Posterior cingulate gyrus (tissue), 11 donors: ENCODE measurements at regions not wholly inside any gene's neighbourhood (a gene's known extent, or its start where the extent isn't known, plus 50 kb on each side); places are given as distances from the start of the nearest gene placed in this dataset.

Source experiments
- DNase-seq, 10 donors: peaks; one replicate each; pipeline versions ENCODE4 v3.0.0 to v3.0.0-alpha.2; 2020 to 2021; ENCODE audit warnings: mixed read lengths in 3 of 10
- intact Hi-C: fragments of 100-400 bp; cut with DNase I; formaldehyde crosslinking; loops from one replicate; pipeline ENCODE4 v1.15.1; 2023

DNA sequence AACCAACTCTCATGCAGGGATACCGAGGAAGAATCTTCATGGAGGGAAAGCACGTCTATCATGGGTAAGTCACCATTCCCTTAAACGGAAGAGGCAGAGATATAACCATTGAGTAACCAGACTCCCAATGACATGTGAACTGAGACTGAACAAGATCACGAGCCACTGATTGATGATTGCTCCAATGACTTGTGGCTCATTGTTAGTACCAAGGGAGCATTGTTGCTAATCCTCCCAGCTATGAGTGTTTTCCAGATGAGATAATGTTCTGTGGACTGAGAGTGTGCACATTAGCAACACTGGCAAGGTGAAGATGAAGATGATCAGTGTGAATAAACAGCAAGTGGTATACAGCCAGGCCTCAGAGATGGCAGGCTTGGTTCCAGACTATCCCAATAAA lies 219.2 kb upstream of the MAP3K1 start:
- intact Hi-C loops = no loop called here

DNA sequence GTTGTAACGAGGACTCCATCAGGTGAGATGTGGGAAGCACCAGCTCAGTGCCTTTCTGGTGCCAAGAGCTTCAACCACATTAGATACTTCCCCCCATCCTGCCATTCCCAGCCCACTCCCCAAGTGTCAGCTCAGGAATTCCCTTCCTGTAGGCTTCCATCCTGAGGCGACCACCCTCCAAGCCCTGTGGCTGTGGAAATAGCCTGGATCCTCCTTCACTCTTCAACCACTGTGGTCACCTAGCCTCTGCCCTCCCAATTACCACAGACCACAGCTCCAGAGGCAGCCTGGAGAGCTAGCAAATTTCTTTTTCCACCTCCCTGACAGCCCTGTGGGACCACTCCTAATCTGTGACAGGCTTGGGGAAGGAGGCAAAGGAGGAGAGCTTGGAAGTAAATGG lies 219.8 kb upstream of the MAP3K1 start:
- DNase-seq = no peak
- intact Hi-C loops = no loop called here

More for the DNA sequence above, 219.2 kb upstream of the MAP3K1 start:
- no peak for DNase-seq

DNA sequence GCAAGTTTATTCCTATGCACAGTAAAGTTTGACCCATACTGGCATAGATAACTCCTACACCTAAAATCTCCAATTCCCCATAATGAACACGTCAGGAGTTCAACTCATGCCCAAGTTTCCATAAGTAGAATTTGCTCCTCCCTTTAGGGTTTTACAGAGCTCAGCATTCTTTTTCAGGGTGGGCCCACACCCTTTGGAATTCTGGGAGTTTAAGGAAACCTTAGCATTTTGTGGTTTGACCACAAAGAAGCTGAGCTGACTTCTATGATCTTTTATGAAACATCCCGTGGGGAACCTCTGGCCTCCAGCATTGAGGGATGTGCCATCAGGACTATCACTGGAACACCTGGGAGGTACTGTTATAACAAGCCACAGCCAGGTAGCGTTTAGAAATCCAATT lies 220.6 kb upstream of the MAP3K1 start:
- intact Hi-C loops = no loop called here
- DNase-seq = no peak

DNA sequence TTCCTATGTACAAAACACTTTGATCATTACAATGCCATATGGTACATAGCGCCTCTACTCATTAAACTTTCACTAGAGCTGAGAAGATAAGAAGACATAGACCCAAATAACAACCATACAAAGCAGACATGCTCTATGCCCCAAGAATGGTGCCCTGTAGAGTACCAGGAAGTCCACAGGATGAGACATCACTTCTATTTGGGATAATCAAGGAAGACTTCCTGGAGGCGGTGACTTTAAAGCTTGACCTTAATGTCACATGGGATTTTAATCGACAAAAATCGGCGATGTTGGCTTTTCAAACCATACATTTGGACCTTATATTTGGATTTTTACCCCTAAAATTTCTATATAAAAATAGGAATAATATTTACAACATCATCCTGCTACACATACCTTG lies 224.3 kb upstream of the MAP3K1 start:
- no peak for DNase-seq
- intact Hi-C loops = no loop called here

DNA sequence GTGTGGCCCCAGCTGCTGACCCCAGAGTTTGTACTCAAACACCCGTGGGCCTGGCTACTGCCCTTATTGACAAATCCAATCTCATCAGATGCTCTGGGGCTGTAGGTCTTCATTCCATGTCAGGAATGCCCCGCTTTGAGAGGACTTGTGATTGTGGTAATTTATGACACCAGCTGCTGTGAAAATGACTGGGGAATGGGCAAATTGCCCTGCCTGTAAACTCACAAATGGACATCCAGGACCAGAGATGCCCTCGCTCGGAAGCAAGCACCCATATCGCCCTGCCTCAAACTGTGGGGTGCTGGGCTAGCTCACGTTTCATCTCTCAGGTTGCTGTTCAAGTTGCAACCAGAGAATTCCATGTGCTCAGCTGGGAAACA lies 225.9 kb upstream of the MAP3K1 start:
- DNase-seq = no peak
- intact Hi-C loops = no loop called here

DNA sequence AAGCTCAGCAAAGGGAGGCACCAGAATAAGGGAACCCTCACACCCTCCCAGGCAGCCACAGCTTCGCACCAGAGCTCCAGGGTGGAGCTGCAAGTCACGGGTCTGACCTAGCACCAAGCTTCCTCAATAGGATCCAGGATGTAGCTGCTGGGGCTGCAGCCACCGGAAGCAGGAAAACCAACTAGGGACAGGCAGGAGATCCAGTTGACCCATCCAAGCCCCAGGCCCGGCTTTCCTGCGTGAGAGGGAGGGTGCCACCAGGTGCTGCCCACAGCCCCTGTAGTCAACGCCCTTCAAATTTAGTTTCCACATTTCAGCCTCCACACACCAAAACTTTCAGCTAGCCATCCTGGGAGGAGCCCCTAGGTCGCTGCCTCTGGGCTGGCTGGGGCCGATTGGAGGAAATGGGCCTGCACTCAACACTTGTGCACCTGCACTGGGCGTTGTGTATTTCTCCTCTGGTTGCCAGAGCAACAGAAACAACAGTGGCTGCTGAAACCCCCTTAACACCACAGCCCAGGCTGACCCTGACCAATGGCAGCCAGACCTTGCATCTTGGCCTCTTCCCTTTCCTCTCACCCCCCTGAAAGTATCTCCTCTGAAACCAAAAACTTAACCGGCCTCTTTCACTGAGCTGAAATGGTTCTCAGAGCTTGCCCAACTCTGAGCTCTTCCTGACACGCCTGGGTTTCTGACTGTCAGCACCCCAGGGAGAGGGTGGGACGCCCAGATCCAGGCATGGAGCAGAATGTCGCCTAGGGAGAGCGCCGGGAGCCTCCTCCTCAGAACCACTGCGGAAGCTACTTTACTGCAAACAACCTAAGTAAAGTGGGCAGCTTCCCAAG lies 226.5 kb upstream of the MAP3K1 start:
- intact Hi-C loops = no loop called here
- DNase-seq = peak in 1 of 10 donors; percentile 82

DNA sequence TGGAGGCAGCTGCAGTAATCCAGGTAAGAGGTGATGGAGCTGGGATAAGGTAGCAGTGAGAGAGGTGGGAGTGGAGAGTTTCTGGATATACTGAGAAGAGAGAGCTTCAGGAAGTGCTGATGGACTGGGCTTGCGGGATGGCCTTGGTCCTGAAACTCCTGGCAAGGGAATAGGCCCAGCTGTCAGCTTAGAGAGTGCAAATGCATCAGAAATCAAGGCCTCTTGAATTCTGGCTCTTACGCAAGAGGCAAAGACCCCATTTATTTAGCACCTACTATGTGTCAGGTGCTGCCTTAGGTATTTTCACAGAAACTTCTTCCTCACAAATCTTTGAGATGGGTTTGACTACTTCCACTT lies 227.2 kb upstream of the MAP3K1 start:
- no peak for DNase-seq
- intact Hi-C loops = no loop called here

DNA sequence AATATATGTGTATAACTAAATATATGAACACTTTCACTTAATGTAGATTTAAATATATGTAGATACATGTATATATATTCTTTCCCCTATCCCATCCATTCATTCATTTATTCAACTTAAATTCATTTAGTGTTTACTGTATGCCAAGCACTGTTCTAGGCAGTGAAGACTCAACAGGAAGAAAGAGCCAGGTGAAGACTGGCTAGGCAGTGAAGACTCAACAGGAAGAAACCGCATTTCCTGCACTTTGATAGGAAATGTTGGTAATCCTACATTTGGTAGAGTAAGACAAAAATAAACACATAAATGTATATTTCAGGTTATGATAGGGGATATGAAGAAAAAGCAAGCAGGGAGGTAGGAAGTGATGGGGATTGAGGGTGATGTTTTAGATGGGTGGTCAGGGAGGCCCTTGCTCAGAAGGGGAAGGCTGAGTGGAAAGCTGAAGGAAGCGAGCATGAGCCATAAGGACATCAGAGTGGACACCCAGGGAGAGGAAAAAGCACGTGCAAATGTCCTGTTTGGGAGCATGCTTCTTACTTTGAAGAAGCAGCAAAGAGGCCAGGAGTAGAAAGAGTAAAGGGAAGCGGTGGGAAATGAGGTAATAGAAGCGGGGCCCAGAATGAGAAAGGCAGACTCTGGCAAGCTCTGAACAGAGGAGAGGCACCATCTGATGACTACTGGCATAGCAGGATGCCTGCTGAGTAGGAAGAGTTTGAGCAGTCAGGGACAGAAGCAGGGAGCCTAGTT lies 227.8 kb upstream of the MAP3K1 start:
- DNase-seq = no peak
- intact Hi-C loops = no loop called here

DNA sequence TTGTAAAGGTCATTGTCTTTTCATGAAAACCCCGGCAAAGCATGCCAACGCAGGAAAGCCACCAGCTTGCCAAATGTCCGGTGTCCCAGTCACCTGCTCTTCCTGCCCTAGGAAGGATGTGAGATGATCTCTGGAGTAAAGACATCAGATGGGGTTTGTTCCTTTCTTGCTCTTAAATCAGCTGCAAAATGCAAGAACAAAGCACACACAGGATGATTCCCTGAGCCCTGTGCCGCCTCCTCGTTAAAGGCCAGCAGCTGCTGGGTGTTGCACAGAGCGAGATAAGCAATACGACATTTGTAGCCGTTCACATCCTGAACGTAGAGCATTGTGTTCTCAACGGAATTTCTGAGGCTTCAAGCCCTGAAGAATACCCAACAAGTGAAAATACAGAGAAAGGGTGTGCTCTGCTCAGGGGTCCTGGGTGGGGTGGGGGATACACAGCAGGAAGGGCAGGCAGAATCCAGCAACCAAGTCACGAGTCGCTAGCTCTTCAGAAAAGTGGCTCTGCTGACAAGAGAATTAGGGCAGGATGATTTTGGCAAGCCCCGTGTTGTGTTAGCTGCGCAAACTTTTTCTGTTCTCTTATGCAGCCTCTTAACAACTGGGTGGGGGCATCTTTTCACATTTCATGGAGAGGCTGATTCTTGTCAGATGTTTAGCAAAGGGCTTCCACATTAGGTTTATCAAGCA lies 229.2 kb upstream of the MAP3K1 start:
- intact Hi-C loops = no loop called here
- DNase-seq = no peak

DNA sequence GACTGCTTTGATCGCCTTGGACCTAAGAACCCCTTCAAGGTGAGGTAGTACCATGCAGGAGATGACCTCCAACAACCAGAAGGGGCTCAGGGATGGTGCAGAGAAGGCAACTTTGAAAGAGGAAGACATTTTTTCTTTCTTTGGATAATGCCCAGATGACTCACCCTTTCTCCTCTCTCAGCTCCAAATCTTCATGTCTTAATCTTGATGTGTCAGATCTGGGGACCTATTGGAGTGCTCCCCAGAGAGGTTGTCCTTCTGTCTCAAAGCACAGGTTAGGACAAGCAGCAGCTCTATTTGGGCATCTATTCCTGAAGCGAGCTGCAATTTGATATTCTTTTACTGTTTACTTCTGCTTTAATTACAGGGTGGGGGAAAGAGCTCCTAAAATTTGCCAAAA lies 229.9 kb upstream of the MAP3K1 start:
- intact Hi-C loops = no loop called here
- DNase-seq = no peak

DNA sequence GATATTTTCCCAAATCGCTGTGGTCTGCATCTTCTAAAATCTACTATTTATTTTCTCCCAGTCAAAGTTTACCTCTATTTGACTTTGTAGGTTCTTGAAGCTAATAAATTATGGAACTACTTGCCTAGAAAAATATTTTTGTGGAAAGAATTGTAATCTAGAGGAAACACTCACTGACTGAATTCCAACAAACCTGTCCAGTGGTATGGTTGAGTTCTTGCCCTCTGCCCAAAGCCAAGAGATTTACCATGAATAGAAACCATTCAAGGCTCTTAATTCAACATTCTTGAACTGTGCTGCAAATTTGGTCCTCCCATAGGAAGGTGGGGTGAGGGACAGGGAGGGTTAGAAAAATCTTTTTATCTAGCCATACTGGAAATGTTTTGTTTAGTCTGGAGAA lies 233.9 kb upstream of the MAP3K1 start:
- no peak for DNase-seq
- intact Hi-C loops = no loop called here

DNA sequence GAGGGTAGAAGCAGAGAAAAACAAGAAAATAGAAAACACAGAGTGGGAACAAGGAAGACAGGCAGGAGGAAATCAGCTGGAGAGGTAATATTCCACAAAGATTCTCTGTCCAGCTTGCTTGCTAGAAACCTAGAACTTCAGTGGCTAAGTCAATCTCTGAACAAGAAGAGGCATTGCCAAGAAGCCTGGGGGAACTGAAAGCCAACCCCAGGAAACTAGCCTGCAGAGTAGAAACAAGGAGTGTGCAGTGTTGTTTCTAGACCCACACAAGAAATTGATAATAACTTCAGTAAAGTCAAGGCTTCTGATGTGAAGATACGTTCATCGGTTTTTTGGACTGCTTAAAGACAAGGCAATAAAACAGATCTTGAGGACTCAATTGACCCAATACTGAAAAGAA lies 234.5 kb upstream of the MAP3K1 start:
- intact Hi-C loops = no loop called here
- DNase-seq = no peak

DNA sequence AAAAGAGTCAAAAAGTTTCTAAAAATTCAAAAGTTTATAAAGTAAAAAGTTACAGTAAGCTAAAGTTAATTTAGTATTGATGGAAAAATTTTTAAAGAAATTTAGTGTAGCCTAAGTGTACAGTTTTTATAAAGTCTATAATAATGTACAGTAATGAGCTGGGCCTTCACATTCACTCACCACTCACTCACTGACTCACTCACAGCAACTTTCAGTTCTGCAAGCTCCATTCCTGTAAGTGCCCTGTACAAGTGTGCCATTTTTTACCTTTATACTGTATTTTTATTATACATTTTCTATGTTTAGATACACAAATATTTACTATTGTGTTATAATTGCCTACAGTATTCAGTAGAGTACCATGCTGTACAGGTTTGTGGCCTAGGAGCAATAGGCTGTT lies 239.5 kb upstream of the MAP3K1 start:
- intact Hi-C loops = no loop called here

DNA sequence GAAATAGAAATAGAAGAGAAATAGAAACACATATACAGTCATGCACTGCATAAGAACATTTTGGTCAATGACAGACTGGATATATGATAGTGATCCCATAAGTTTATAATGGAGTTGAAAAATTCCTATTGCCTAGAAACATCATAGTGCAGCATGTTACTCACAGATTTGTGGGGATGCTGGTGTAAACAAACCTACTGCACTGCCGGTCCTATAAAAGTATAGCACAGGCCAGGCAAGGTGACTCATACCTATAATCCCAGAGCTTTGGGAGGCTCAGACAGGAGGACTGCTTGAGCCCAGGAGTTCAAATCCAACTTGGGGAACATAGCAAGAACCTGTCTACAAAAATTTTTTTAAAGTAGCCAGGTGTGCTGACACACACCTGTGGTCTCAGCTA lies 240.6 kb upstream of the MAP3K1 start:
- DNase-seq = no peak
- intact Hi-C loops = no loop called here

More for the DNA sequence above, 239.5 kb upstream of the MAP3K1 start:
- DNase-seq = no peak

DNA sequence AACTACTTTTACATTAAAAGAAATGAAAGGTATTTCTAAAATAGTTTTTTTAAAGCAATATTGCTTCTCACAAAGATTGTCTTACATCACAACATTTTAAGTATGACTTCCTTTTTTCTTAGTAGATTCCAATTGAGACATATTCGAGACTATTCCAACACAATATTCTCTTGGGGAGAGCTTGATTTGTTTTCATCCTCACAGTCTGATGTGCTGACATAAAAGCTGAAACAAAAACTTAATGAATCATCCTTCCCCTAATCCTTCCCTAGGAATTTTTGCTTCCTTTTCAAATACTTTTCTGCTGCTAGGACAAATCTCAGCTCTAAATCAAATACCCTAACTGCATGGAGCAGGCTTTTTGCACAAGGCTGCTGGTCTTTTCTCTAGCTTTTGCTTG lies 245.8 kb upstream of the MAP3K1 start:
- intact Hi-C loops = no loop called here
- DNase-seq = no peak

DNA sequence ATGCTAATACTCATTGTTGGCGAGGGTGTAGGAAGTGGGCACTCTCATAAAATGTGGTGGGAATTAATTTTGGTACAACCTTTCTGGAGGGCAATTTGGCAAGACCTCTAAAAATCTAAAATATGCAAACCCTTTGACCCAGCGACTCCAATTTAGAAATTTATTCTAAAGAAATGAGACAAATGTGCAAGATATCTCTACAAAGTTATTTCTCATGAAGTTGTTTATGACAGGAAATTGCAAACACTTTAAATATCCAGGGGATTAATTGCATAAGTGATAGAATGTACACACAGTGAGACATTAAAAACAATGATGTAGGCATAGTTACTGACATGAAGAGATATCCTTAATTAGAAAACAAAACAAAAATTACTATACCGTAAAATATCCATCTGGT lies 246.3 kb upstream of the MAP3K1 start:
- no peak for DNase-seq
- intact Hi-C loops = no loop called here

DNA sequence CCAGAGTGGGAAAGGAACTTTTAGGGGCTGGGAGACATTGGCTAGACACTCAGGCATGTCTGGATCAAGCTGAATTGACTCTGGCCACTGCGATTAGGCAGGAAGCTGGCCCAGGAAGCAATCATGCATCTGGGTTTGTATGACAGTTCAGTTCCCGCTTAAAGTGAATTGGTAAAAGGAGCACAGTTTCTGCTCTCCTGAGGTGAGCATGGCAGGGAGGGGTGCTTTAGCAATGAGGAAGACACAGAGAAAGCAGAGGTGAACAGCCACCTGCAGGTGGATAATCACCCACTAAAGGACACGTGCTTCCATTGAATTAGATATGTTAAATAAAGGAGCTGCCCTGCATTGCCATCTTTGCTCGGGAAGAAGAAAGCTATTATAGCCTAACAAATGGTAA lies 248.1 kb upstream of the MAP3K1 start:
- intact Hi-C loops = no loop called here
- DNase-seq = no peak

DNA sequence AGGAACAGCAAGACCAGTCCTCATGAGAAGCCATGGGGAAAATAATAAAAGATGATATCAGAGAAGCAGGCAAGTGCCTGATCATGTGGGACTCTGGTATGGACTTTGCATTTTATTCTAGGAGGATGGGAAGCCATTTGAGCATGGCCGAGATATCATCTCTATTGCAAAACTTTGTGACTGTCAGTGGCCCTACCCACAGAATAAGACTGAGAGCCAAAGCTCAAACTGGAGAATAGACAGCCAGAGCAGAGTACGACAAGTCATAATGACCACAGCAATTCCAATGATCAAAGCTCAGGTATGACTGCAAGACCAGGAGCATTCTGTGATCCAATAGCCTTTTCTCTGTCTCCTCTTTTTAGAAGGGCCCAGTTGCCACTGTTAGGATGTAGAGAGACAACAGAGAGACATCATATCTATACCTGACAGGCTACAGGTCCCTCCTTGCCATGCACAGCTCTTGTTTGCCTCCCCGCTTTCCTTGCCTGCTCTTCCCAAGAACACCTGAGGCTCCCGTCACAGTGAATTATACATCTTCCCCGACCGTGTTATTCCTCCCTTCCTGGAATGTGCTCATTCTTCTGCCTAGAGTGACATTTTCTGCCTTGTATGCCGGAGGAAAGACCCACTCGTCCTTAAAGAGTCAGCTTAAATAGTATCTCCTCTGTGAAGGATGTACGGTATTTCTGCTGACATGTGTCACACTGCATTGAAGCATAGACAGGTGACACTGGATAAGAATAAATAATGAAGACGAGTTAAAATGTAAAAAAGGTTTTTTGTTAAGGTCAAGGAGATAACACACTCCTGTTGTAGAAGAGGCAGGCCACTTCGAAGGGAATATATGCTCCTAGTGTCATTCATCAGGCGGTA lies 248.7 kb upstream of the MAP3K1 start:
- intact Hi-C loops = no loop called here
- no peak for DNase-seq

DNA sequence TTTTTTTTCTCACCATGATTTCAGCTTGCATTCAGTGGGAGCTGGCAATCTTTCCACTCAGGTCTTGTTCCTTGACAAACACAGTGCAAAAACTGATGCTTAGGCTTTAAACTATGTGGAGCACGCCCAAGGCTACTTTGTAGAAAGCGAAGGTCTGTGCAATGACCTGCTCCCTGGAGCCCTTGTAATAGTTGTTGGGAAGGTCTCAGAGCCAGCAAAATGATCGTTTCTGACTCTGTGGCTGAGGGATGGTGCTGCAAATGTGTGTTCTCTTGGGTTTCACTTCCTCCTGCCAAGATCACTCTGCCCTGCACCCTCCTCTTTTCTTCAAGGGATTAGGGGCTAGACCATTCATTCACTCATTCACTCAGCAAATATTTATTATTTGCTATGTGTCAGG lies 249.7 kb upstream of the MAP3K1 start:
- intact Hi-C loops = no loop called here

DNA sequence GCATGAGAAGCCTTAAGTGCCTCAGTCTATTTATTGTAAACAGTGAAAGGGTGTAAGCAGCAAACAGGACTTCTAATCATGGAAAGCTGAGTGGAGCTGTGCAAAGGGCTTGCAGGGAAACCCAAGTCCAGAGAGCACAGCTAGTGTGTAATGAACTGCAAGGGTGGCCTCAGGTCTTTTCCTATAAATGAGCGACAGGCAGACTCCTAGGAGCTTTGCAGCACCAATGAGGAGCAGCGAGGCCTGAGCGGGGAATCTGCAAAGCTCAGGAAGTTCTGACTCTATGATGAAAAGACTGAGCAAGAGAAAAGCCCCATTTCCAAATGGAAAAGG lies 250.1 kb upstream of the MAP3K1 start:
- intact Hi-C loops = no loop called here

More for the DNA sequence above, 249.7 kb upstream of the MAP3K1 start:
- DNase-seq = no peak

More for the DNA sequence above, 250.1 kb upstream of the MAP3K1 start:
- DNase-seq = no peak
